H1 (cell line): ENCODE measurements at regions not wholly inside any gene's neighbourhood (a gene's known extent, or its start where the extent isn't known, plus 50 kb on each side); places are given as distances from the start of the nearest gene placed in this dataset.

Source experiments
- CTCF ChIA-PET: fragments of 300-600 bp; sonication (Branson Sonifier 250); formaldehyde crosslinking; loops from one replicate; lab custom pipeline; 2021; ENCODE audit not compliant: partially characterized antibody; lab: Charles Lee
- POLR2A ChIA-PET: fragments of 300-600 bp; sonication (Branson Sonifier 250); formaldehyde crosslinking; loops from one replicate; lab custom pipeline; 2021; ENCODE audit warnings: inconsistent platforms; ENCODE audit not compliant: partially characterized antibody; lab: Charles Lee
- DNase-seq, 2 experiments: peaks; one replicate each; pipeline versions ENCODE4 v3.0.0 to v3.0.0-alpha.2; 2010 to 2022; ENCODE audit warnings: low spot score in 2 of 2, low read depth in 1 of 2, mixed read lengths in 1 of 2
- FAIRE-seq: peaks from 2 replicates; lab custom pipeline; 2011; peaks lifted over from hg19 to GRCh38; lab: Jason Lieb, UNC
- H2AFZ ChIP-seq: 2 replicates; pipeline ENCODE4 v1.8.1; 2012; ENCODE audit warnings: low read length, inconsistent platforms
- H2AK5ac ChIP-seq: 2 replicates; pipeline ENCODE4 v1.6.1; 2013; ENCODE audit warnings: low read depth, low read length
- H2BK120ac ChIP-seq: replicated peaks from 2 replicates; pipeline ENCODE3; 2013; ENCODE audit warnings: low read depth, low read length, inconsistent platforms
- H2BK12ac ChIP-seq: 2 replicates; pipeline ENCODE4 v1.6.1; 2013; ENCODE audit warnings: low read depth, low read length
- H2BK15ac ChIP-seq: 2 replicates; pipeline ENCODE4 v1.6.1; 2013; ENCODE audit warnings: low read length
- H2BK20ac ChIP-seq: 2 replicates; pipeline ENCODE4 v1.6.1; 2013; ENCODE audit warnings: low read length
- H2BK5ac ChIP-seq: 2 replicates; pipeline ENCODE4 v1.6.1; 2013; ENCODE audit warnings: low read depth, low read length
- H3K14ac ChIP-seq: 2 replicates; pipeline ENCODE4 v1.6.1; 2013; ENCODE audit warnings: inconsistent platforms; ENCODE audit not compliant: insufficient read length
- H3K18ac ChIP-seq: 2 replicates; pipeline ENCODE4 v1.6.1; 2013; ENCODE audit warnings: low read length; ENCODE audit errors: extremely low read depth
- H3K23ac ChIP-seq: 2 replicates; pipeline ENCODE4 v1.6.1; 2013; ENCODE audit warnings: inconsistent platforms; ENCODE audit not compliant: insufficient read length
- H3K23me2 ChIP-seq: 2 replicates; pipeline ENCODE4 v1.6.1; 2013; ENCODE audit warnings: low read depth, low read length
- H3K27ac ChIP-seq: 2 replicates; pipeline ENCODE4 v1.6.1; 2011; ENCODE audit warnings: low read depth, low read length, inconsistent platforms
- H3K27me3 ChIP-seq, 4 experiments: replicated peaks in 1 of 4; 1 replicate in 1 of 4; 2 replicates in 3 of 4; pipeline versions ENCODE4 v1.6.1 to v1.8.1; 2011 to 2013; ENCODE audit warnings: low read length in 3 of 4, mild to moderate bottlenecking in 3 of 4, inconsistent platforms in 2 of 4, mixed read lengths in 2 of 4, moderate library complexity in 1 of 4; ENCODE audit not compliant: control insufficient read depth in 3 of 4, insufficient read depth in 3 of 4; ENCODE audit errors: extremely low read depth in 1 of 4
- H3K36me3 ChIP-seq, 4 experiments: 2 replicates each; pipeline versions ENCODE4 v1.6.1 to v1.8.1; 2011 to 2013; ENCODE audit warnings: mild to moderate bottlenecking in 4 of 4, low read length in 3 of 4, moderate library complexity in 2 of 4, control low read depth in 1 of 4, inconsistent platforms in 1 of 4; ENCODE audit not compliant: insufficient read depth in 4 of 4, control insufficient read depth in 2 of 4
- H3K4ac ChIP-seq: replicated peaks from 2 replicates; pipeline ENCODE3; 2013; ENCODE audit warnings: low read length, low read depth, mixed read lengths, inconsistent platforms; ENCODE audit not compliant: insufficient read length
- H3K4me1 ChIP-seq, 4 experiments: replicated peaks in 1 of 4; 1 replicate in 1 of 4; 2 replicates in 3 of 4; pipeline versions ENCODE4 v1.6.1 to v1.8.1; 2011 to 2013; ENCODE audit warnings: low read length in 3 of 4, inconsistent platforms in 2 of 4, mixed read lengths in 1 of 4; ENCODE audit not compliant: insufficient read depth in 4 of 4, control insufficient read depth in 3 of 4
- H3K4me2 ChIP-seq, 2 experiments: 2 replicates each; pipeline versions ENCODE4 v1.6.1 to v1.8.1; 2011 to 2013; ENCODE audit warnings: low read depth in 2 of 2, low read length in 2 of 2, control low read depth in 1 of 2, inconsistent platforms in 1 of 2, mild to moderate bottlenecking in 1 of 2; ENCODE audit not compliant: insufficient read depth in 1 of 2
- H3K4me3 ChIP-seq, 4 experiments: fragments of 200-600, 300-600 bp in 1 of 4; sonication (generic), shearing (Covaris generic), sonication (Bioruptor Twin) in 1 of 4; 2 replicates each; pipeline versions ENCODE4 v1.5.1 to v1.8.1; 2011 to 2016; ENCODE audit warnings: low read length in 4 of 4, low read depth in 3 of 4, control low read depth in 2 of 4, inconsistent platforms in 2 of 4, mild to moderate bottlenecking in 2 of 4, mixed read lengths in 1 of 4, moderate library complexity in 1 of 4; ENCODE audit not compliant: insufficient read depth in 2 of 4; ENCODE audit errors: extremely low read depth in 1 of 4
- H3K56ac ChIP-seq: replicated peaks from 2 replicates; pipeline ENCODE3; 2013; ENCODE audit warnings: low read depth, mild to moderate bottlenecking, mixed read lengths, low read length, inconsistent platforms; ENCODE audit not compliant: insufficient read length
- H3K79me1 ChIP-seq: 2 replicates; pipeline ENCODE4 v1.6.1; 2013; ENCODE audit warnings: low read depth, low read length, control low read depth
- H3K79me2 ChIP-seq, 2 experiments: 2 replicates each; pipeline versions ENCODE4 v1.6.1 to v1.8.1; 2012 to 2013; ENCODE audit warnings: low read length in 2 of 2, mild to moderate bottlenecking in 2 of 2, inconsistent platforms in 1 of 2; ENCODE audit not compliant: insufficient read depth in 2 of 2, control insufficient read depth in 1 of 2
- H3K9ac ChIP-seq, 4 experiments: replicated peaks in 1 of 4; 1 replicate in 1 of 4; 2 replicates in 3 of 4; pipeline versions ENCODE4 v1.6.1 to v1.8.1; 2011 to 2013; ENCODE audit warnings: low read depth in 3 of 4, low read length in 3 of 4, control low read depth in 2 of 4, mild to moderate bottlenecking in 2 of 4, moderate library complexity in 2 of 4, inconsistent platforms in 1 of 4; ENCODE audit errors: extremely low read depth in 1 of 4
- H3K9me3 ChIP-seq, 2 experiments: 2 replicates each; pipeline versions ENCODE4 v1.6.1 to v1.8.1; 2012 to 2013; ENCODE audit warnings: mild to moderate bottlenecking in 2 of 2, moderate library complexity in 2 of 2, control low read depth in 1 of 2, inconsistent platforms in 1 of 2, low read depth in 1 of 2, low read length in 1 of 2, mixed read lengths in 1 of 2; ENCODE audit not compliant: insufficient read depth in 2 of 2
- H4K20me1 ChIP-seq, 2 experiments: replicated peaks in 1 of 2; 2 replicates each; pipeline versions ENCODE3 to v1.8.1; 2011 to 2013; ENCODE audit warnings: inconsistent platforms in 2 of 2, low read length in 2 of 2, mild to moderate bottlenecking in 1 of 2; ENCODE audit not compliant: insufficient read depth in 2 of 2, control insufficient read depth in 1 of 2
- H4K5ac ChIP-seq: 2 replicates; pipeline ENCODE4 v1.6.1; 2013; ENCODE audit warnings: low read length, low read depth, mixed read lengths, inconsistent platforms; ENCODE audit not compliant: insufficient read length
- H4K8ac ChIP-seq: 2 replicates; pipeline ENCODE4 v1.8.0; 2013; ENCODE audit warnings: mild to moderate bottlenecking, moderate library complexity, low read length, inconsistent platforms; ENCODE audit not compliant: insufficient read depth; ENCODE audit errors: extremely low read depth
- H4K91ac ChIP-seq: replicated peaks from 2 replicates; pipeline ENCODE3; 2013; ENCODE audit warnings: low read length, mixed read lengths, inconsistent platforms; ENCODE audit not compliant: insufficient read length
- ATF3 ChIP-seq: IDR thresholded peaks from 2 replicates; pipeline ENCODE4 v1.6.1; 2011; ENCODE audit warnings: low read depth, mild to moderate bottlenecking, low read length; ENCODE audit not compliant: insufficient read depth
- BCL11A ChIP-seq, 2 experiments: IDR thresholded peaks; one replicate each; pipeline ENCODE4 v1.6.1; 2011; ENCODE audit warnings: low read depth in 2 of 2, low read length in 2 of 2, mild to moderate bottlenecking in 2 of 2
- CBX5 ChIP-seq: fragments of 300-800, 300-1000 bp; sonication (generic); IDR thresholded peaks from 2 replicates; pipeline ENCODE4 v1.7.1; 2016; ENCODE audit warnings: antibody characterized with exemption, low read length, low read depth
- CHD1 ChIP-seq: IDR thresholded peaks from 2 replicates; pipeline ENCODE4 v1.6.1; 2012; ENCODE audit warnings: low read depth, low read length, improper control_type of control experiment
- EZH2 ChIP-seq: fragments of 200-600 bp; sonication (generic); IDR thresholded peaks from 2 replicates; pipeline ENCODE4 v1.7.1; 2012; ENCODE audit warnings: low read depth, mild to moderate bottlenecking, moderate library complexity, low read length, inconsistent platforms; ENCODE audit not compliant: severe bottlenecking
- FOSL1 ChIP-seq: IDR thresholded peaks from 2 replicates; pipeline ENCODE4 v1.6.1; 2011; ENCODE audit warnings: mild to moderate bottlenecking, low read depth, low read length, moderate library complexity; ENCODE audit not compliant: insufficient read depth
- MAFK ChIP-seq: IDR thresholded peaks from 2 replicates; pipeline ENCODE4 v1.6.1; 2012; ENCODE audit warnings: low read depth, mild to moderate bottlenecking, improper control_type of control experiment, low read length
- NRF1 ChIP-seq: IDR thresholded peaks from 2 replicates; pipeline ENCODE4 v1.6.1; 2011; ENCODE audit warnings: mild to moderate bottlenecking, low read depth, low read length, improper control_type of control experiment
- RXRA ChIP-seq: IDR thresholded peaks from 2 replicates; pipeline ENCODE4 v1.6.1; 2011; ENCODE audit warnings: low read depth, mild to moderate bottlenecking, low read length, moderate library complexity; ENCODE audit not compliant: insufficient read depth
- SAP30 ChIP-seq: fragments of 300-600 bp; sonication (generic); IDR thresholded peaks from 2 replicates; pipeline ENCODE4 v1.7.1; 2012; ENCODE audit warnings: low read length, moderate library complexity, mild to moderate bottlenecking, inconsistent platforms; ENCODE audit not compliant: insufficient read depth, insufficient replicate concordance
- SIX5 ChIP-seq: IDR thresholded peaks from 2 replicates; pipeline ENCODE4 v1.6.1; 2011; ENCODE audit warnings: mild to moderate bottlenecking, low read depth, low read length
- SP1 ChIP-seq: IDR thresholded peaks from 2 replicates; pipeline ENCODE4 v1.6.1; 2011; ENCODE audit warnings: low read depth, low read length
- SP2 ChIP-seq: IDR thresholded peaks from 2 replicates; pipeline ENCODE4 v1.6.1; 2012; ENCODE audit warnings: mild to moderate bottlenecking, low read length, inconsistent platforms
- TCF12 ChIP-seq: IDR thresholded peaks from 2 replicates; pipeline ENCODE4 v1.6.1; 2011; ENCODE audit warnings: low read depth, mild to moderate bottlenecking, low read length
- WGBS, 2 experiments: shearing (Covaris generic) in 1 of 2; methylation state at CpG; one replicate each; pipeline versions ENCODE4 v1.1.6 to v1.1.7; 2013 to 2015; ENCODE audit warnings: low lambda C conversion rate in 2 of 2, mixed read lengths in 2 of 2, inconsistent platforms in 1 of 2, low coverage in 1 of 2, missing lambda C conversion rate in 1 of 2; ENCODE audit not compliant: insufficient replicate concordance in 2 of 2, insufficient coverage in 1 of 2, insufficient read length in 1 of 2; ENCODE audit errors: extremely low coverage in 1 of 2, missing lambda C conversion rate in 1 of 2; 5-methylcytosine and 5-hydroxymethylcytosine counted together
- TF ChIP-seq, protein P1 (sequence below): IDR thresholded peaks from 2 replicates; pipeline ENCODE4 v1.6.1; 2012; ENCODE audit warnings: inconsistent platforms

DNA sequence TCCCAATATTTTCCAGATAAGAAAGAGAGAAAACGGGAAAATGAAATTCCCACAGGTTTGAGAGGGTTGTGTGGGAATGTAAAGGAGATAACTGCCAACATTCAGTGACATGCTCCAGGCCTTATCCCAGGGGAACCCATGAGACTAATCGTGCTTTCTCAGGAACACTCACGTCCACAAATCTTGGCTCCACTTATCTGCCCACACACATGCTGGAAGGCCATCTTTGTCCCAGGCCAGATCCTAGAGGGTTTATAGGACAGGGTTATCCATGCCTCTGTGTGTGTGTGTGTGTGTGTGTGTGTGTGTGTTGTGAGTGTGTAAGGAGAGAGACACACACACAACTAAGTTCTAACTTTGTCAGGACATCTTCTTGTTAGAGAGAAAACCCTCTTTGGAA is 182.2 kb upstream of the E2F7 start:
- ChIA-PET POLR2A (no interaction called here), CTCF (no interaction called here)
- H4K91ac ChIP-seq: no peak overlapping the region
- no peaks in the 10 kb centered on the region for H3K9me3 ChIP-seq
- no peak overlapping the region for H2BK15ac ChIP-seq
- H3K36me3 ChIP-seq: no peaks in the 10 kb centered on the region
- no peak overlapping the region for H4K8ac ChIP-seq
- H3K18ac ChIP-seq: no peak overlapping the region
- 91% methylated on average over 3 of the region's 3 CpGs; no CpG with 5 or more reads in 1 of the 2 experiments for WGBS, 2 experiments
- H3K56ac ChIP-seq: no peak overlapping the region
- H2BK120ac ChIP-seq: no peak overlapping the region
- H4K5ac ChIP-seq: no peak overlapping the region
- H3K79me2 ChIP-seq: no peaks in the 10 kb centered on the region
- H2BK12ac ChIP-seq: 0 out of 2 replicates have a peak overlapping the region, but pooled peaks have one; percentile 6
- H2BK20ac ChIP-seq: no peak overlapping the region
- DNase-seq: no peak
- H3K9ac ChIP-seq: no peak overlapping the region
- H3K27me3 ChIP-seq: no peaks in the 10 kb centered on the region
- no peak overlapping the region for H3K14ac ChIP-seq
- no peak overlapping the region for H3K4me2 ChIP-seq
- H2AK5ac ChIP-seq: no peak overlapping the region
- H3K4me3 ChIP-seq: no peak overlapping the region
- no peak overlapping the region for H3K4ac ChIP-seq
- no peak for FAIRE-seq
- no peaks in the 10 kb centered on the region for H3K79me1 ChIP-seq
- no peaks in the 10 kb centered on the region for H3K4me1 ChIP-seq
- H4K20me1 ChIP-seq: no peaks in the 10 kb centered on the region
- no peak overlapping the region for H3K27ac ChIP-seq
- peak overlapping the region; percentile 89 for H2AFZ ChIP-seq
- H3K23ac ChIP-seq: no peak overlapping the region
- H2BK5ac ChIP-seq: no peak overlapping the region
- no peaks in the 10 kb centered on the region for H3K23me2 ChIP-seq
- TF ChIP-seq MAFK (no peak), SP1 (no peak), ATF3 (no peak), RXRA (no peak), CBX5 (no peak), FOSL1 (no peak), BCL11A (IDR thresholded peaks at IDR 0.05; ENCODE audit: low read depth in 2 of 2, low read length in 2 of 2) (no peak), SP2 (no peak), CHD1 (no peak), NRF1 (no peak), EZH2 (no peak), SAP30 (no peak), TCF12 (no peak), SIX5 (no peak)
- TF ChIP-seq, protein P1, sequence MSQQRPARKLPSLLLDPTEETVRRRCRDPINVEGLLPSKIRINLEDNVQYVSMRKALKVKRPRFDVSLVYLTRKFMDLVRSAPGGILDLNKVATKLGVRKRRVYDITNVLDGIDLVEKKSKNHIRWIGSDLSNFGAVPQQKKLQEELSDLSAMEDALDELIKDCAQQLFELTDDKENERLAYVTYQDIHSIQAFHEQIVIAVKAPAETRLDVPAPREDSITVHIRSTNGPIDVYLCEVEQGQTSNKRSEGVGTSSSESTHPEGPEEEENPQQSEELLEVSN: no peak
